Mesendoderm (in vitro differentiated cells): ENCODE measurements at regions not wholly inside any gene's neighbourhood (a gene's known extent, or its start where the extent isn't known, plus 50 kb on each side); places are given as distances from the start of the nearest gene placed in this dataset.

Experiments used
- DNase-seq: peaks from one replicate; pipeline ENCODE4 v3.0.0; 2013
- H2AK5ac ChIP-seq: 2 replicates; pipeline ENCODE4 v1.6.1; 2013; ENCODE audit warnings: low read length, inconsistent platforms
- H2BK120ac ChIP-seq: 2 replicates; pipeline ENCODE4 v1.6.1; 2013; ENCODE audit warnings: low read depth, mild to moderate bottlenecking, low read length, moderate library complexity, mixed read lengths
- H2BK15ac ChIP-seq: replicated peaks from 2 replicates; pipeline ENCODE4 v1.6.1; 2013; ENCODE audit warnings: low read depth, mild to moderate bottlenecking, moderate library complexity
- H2BK5ac ChIP-seq: 2 replicates; pipeline ENCODE4 v1.6.1; 2013; ENCODE audit warnings: low read length, inconsistent platforms
- H3K18ac ChIP-seq: 2 replicates; pipeline ENCODE4 v1.6.1; 2013; ENCODE audit warnings: mild to moderate bottlenecking, low read length, mixed read lengths
- H3K23ac ChIP-seq: one replicate; pipeline ENCODE4 v1.6.1; 2013; ENCODE audit warnings: low read length
- H3K27ac ChIP-seq: 2 replicates; pipeline ENCODE4 v1.5.1; 2013; ENCODE audit warnings: low read depth, mild to moderate bottlenecking, inconsistent platforms, low read length, moderate library complexity
- H3K27me3 ChIP-seq: 2 replicates; pipeline ENCODE4 v1.6.1; 2013; ENCODE audit warnings: low read length, control low read depth, mild to moderate bottlenecking, inconsistent platforms; ENCODE audit not compliant: insufficient read depth, poor library complexity
- H3K36me3 ChIP-seq: 2 replicates; pipeline ENCODE4 v1.6.1; 2013; ENCODE audit warnings: low read length, inconsistent platforms; ENCODE audit not compliant: control insufficient read depth, insufficient read depth
- H3K4ac ChIP-seq: one replicate; pipeline ENCODE4 v1.6.1; 2013; ENCODE audit warnings: low read depth, mild to moderate bottlenecking, low read length, moderate library complexity
- H3K4me1 ChIP-seq: 2 replicates; pipeline ENCODE4 v1.6.1; 2013; ENCODE audit warnings: low read depth, low read length, inconsistent platforms; ENCODE audit not compliant: control insufficient read depth
- H3K4me2 ChIP-seq: 2 replicates; pipeline ENCODE4 v1.6.1; 2013; ENCODE audit warnings: low read length
- H3K4me3 ChIP-seq: 2 replicates; pipeline ENCODE4 v1.5.1; 2013; ENCODE audit warnings: mild to moderate bottlenecking, low read length
- H3K56ac ChIP-seq: one replicate; pipeline ENCODE4 v1.6.1; 2013; ENCODE audit warnings: low read length
- H3K79me1 ChIP-seq: 2 replicates; pipeline ENCODE4 v1.6.1; 2013; ENCODE audit warnings: low read length, inconsistent platforms
- H3K79me2 ChIP-seq: 2 replicates; pipeline ENCODE4 v1.6.1; 2013; ENCODE audit warnings: mild to moderate bottlenecking, low read length; ENCODE audit not compliant: control insufficient read depth, insufficient read depth
- H3K9ac ChIP-seq: 2 replicates; pipeline ENCODE4 v1.6.1; 2013; ENCODE audit warnings: low read length, inconsistent platforms
- H4K5ac ChIP-seq: one replicate; pipeline ENCODE4 v1.6.1; 2013; ENCODE audit warnings: low read length
- H4K8ac ChIP-seq: one replicate; pipeline ENCODE4 v1.6.1; 2013; ENCODE audit warnings: low read depth, mild to moderate bottlenecking, control low read depth, low read length, moderate library complexity
- WGBS: extraction: QIAGEN DNeasy Blood & Tissue Kit; methylation state at CpG from one replicate; pipeline ENCODE4 v1.1.7; 2013; ENCODE audit warnings: low lambda C conversion rate, missing lambda C conversion rate; ENCODE audit not compliant: insufficient coverage; ENCODE audit errors: extremely low coverage; 5-methylcytosine and 5-hydroxymethylcytosine counted together

DNA sequence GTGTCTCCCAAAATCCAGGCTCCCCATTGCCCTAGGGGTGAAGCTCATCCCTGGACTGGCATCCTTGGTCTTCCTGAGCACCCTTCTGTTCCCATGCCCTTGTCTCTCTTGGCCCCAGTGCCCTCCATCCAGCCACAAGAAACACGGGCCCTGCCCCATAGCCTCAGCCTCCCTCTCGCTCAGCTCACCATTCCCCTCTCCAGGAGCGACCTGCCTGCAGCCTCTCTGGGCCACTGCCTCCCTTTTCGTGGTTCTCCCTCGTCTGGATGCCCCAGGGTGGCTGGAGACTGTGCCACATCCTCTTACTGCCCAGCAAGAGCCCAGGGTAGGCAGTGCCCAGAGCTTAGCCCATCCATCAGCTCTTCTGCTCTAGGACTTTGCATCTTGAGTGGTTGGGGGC, 532.1 kb downstream of the TBC1D22A start:
- no peak overlapping the region for H2AK5ac ChIP-seq
- WGBS, result no CpG with 5 or more reads among the region's 5 CpGs
- no peak overlapping the region for H3K18ac ChIP-seq
- H3K56ac ChIP-seq, result no peak overlapping the region
- H4K5ac ChIP-seq, result no peak overlapping the region
- H2BK120ac ChIP-seq, result no peak overlapping the region
- H3K79me2 ChIP-seq, result no peaks in the 10 kb centered on the region
- DNase-seq, result no peak
- H3K4ac ChIP-seq, result no peak overlapping the region
- no peaks in the 10 kb centered on the region for H3K27me3 ChIP-seq
- no peaks in the 10 kb centered on the region for H3K79me1 ChIP-seq
- H3K4me3 ChIP-seq, result no peak overlapping the region
- no peak overlapping the region for H2BK5ac ChIP-seq
- H3K27ac ChIP-seq, result no peak overlapping the region
- no peak overlapping the region for H3K9ac ChIP-seq
- no peaks in the 10 kb centered on the region for H3K4me1 ChIP-seq
- no peak overlapping the region for H3K23ac ChIP-seq
- H4K8ac ChIP-seq, result no peak overlapping the region
- H3K36me3 ChIP-seq, result no peaks in the 10 kb centered on the region
- H2BK15ac ChIP-seq, result no peak overlapping the region
- no peak overlapping the region for H3K4me2 ChIP-seq

DNA sequence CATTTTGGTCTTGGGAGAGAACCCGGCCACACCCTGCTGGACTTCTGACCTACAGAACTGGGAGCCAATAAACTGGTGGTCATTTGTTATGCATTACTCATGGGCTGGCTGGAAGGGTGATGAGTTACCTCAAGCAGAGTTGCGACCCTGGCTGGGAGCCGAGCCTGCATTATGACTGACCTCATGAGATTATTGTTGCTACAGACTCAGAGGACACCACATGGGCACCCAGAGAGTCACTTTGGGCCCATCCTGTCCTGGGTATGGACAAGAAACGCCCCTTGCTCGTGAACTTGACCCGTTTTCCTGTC, 531.7 kb downstream of the TBC1D22A start:
- Histone ChIP-seq H4K8ac (no peak overlapping the region), H3K4me3 (no peak overlapping the region), H3K9ac (no peak overlapping the region), H3K18ac (no peak overlapping the region), H3K27me3 (no peaks in the 10 kb centered on the region), H3K27ac (no peak overlapping the region), H3K79me2 (no peaks in the 10 kb centered on the region), H2BK15ac (no peak overlapping the region), H2BK120ac (no peak overlapping the region), H3K4ac (no peak overlapping the region), H2AK5ac (no peak overlapping the region), H3K36me3 (no peaks in the 10 kb centered on the region), H4K5ac (no peak overlapping the region), H3K4me2 (no peak overlapping the region), H2BK5ac (no peak overlapping the region), H3K4me1 (no peaks in the 10 kb centered on the region), H3K23ac (no peak overlapping the region), H3K79me1 (no peaks in the 10 kb centered on the region), H3K56ac (no peak overlapping the region)
- DNase-seq, result no peak
- WGBS, result no CpG with 5 or more reads among the region's 6 CpGs

DNA sequence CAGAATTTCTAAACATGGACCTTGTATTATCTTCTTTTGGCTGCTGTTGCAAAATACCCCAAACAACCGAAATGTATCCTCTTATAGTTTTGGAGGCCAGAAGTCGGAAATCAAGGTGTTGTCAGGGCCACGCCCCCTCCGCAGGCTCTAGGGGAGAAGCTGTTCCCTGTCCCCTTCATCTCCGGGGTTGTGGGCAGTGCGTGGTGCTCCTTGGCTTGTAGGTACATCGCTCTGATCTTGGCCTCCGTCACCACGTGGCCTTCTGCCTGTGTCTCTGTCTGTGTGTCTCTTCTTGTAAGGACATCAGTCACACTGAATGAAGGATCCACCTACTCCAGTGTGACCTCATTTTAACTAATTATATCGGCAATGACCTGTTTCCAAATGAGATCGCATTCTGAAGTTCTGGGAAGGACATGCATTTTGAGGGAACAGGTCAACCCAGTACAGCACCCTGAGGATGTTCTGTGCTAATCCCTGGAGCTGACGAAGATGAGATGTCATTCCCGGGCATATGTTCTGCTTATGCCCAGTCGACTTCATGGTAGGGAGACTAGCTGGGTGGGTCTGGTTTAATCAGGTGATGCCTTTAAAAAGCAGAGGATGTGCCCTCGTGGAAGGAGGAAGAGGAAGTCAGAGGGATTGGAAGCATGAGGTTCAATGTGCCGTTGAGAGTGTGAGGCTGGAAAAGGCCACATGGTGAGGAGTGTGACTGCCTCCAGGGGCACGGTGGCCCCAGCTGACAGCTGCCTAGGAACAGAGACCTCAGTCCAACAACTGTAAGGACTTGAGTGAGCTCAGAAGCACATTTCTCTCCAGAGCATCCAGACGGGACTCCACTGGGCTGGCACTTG, 531.1 kb downstream of the TBC1D22A start:
- H4K5ac ChIP-seq, result no peak overlapping the region
- no peak overlapping the region for H2BK5ac ChIP-seq
- peak overlapping the region; percentile 7 for H3K4me3 ChIP-seq
- no peak overlapping the region for H3K4me2 ChIP-seq
- H3K4ac ChIP-seq, result no peak overlapping the region
- no peak overlapping the region for H2BK15ac ChIP-seq
- H3K4me1 ChIP-seq, result no peaks in the 10 kb centered on the region
- H3K18ac ChIP-seq, result no peak overlapping the region
- WGBS, result no CpG with 5 or more reads among the region's 18 CpGs
- H3K79me1 ChIP-seq, result no peaks in the 10 kb centered on the region
- no peak overlapping the region for H3K9ac ChIP-seq
- no peak overlapping the region for H2AK5ac ChIP-seq
- H3K36me3 ChIP-seq, result no peaks in the 10 kb centered on the region
- no peak overlapping the region for H2BK120ac ChIP-seq
- no peak overlapping the region for H4K8ac ChIP-seq
- no peak for DNase-seq
- no peaks in the 10 kb centered on the region for H3K79me2 ChIP-seq
- H3K23ac ChIP-seq, result no peak overlapping the region
- no peak overlapping the region for H3K27ac ChIP-seq
- no peak overlapping the region for H3K56ac ChIP-seq
- no peaks in the 10 kb centered on the region for H3K27me3 ChIP-seq

DNA sequence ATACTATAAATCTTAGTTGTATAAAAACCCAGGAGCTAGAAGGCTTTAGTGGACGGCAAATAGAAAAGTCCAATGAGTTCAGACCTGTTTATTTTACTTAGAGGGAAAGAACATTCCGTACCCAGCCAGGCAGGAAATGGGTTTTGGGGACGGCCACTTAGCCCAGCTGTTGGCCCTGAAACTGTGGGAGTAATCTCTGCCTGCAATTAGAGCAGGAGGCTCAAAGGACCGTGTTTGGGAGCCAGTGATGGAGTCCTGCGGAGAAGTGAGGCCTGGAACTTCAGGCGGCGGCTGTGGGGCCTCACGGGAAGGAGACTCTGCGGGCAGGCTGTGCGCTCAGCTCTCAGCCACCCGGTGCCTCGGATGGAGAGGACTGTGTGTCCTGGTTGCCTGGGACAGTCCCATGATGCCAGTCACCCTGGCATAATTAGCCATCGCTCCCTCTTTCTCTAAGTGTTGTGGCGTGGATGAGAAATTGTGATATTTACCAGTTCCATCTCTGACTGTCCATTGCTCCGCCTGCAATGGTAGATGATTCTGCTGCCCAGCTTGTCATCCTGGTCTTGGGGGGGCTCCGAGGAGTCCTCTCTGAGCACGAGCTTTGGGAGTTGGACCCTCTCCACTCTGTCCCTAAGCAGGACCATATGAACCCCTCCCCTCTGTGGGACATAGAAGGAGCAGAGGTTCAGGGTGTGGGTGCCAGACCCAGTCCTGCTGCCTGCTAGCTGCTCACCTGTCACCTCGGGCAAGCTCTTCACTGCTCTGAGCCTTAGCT, 530.3 kb downstream of the TBC1D22A start:
- no CpG with 5 or more reads among the region's 18 CpGs for WGBS
- Histone ChIP-seq H3K79me2 (no peaks in the 10 kb centered on the region), H3K36me3 (no peaks in the 10 kb centered on the region), H3K56ac (no peak overlapping the region), H2BK120ac (no peak overlapping the region), H3K79me1 (no peaks in the 10 kb centered on the region), H3K4me1 (no peaks in the 10 kb centered on the region), H3K27ac (no peak overlapping the region), H3K18ac (no peak overlapping the region), H3K4me3 (no peak overlapping the region), H3K27me3 (no peaks in the 10 kb centered on the region), H3K9ac (no peak overlapping the region), H4K8ac (no peak overlapping the region), H3K4ac (no peak overlapping the region), H3K23ac (no peak overlapping the region), H2AK5ac (no peak overlapping the region), H2BK15ac (no peak overlapping the region), H3K4me2 (no peak overlapping the region), H4K5ac (no peak overlapping the region), H2BK5ac (no peak overlapping the region)
- DNase-seq, result no peak

DNA sequence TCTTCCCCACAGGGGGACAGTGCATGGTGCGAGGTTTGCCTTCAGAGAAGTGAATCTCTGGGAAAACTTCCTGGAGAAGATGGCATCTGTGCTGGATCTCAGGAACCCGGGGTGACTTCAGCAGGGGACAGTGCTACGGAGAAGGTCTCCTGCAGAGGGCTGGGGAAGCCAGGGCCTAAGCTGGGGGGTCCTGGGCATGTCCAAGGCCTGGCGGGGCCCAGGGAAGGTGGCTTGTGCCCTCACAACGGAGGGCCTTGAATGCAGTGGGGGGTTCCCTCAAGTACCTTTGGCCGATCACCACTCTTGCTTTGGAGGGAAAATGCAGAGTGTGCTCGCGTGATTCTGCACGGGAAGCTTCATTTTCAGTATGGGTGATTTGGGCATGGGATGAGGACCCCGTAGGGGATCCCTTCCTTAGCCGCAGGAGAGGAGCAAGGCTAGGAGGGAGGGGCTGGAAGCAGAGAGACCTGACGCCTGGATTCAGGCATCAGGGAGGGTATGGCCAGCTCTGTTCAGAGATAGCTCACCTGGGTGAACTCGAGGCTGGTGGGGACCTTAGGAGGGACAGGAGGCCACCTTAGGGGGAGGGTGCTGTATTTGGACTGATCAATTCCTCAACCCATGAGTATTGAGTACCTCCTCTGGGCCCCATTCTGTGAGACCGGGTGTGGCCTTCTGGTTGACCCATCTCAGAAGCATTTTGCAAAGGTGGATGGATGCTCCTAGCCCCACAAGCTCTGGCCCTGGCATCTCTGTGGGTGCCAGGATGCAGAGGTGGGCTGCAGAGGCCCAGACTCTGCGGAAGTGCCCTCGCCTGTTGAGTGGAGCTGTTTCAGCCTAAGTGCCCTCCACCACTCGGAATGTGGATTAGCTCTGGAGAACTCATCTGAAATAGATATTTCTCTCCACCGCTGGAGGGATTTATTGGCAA, 529.4 kb downstream of the TBC1D22A start:
- Histone ChIP-seq H4K8ac (no peak overlapping the region), H3K4me3 (no peak overlapping the region), H4K5ac (no peak overlapping the region), H3K4me1 (no peaks in the 10 kb centered on the region), H3K79me1 (no peaks in the 10 kb centered on the region), H3K23ac (no peak overlapping the region), H2AK5ac (no peak overlapping the region), H2BK15ac (no peak overlapping the region), H3K56ac (no peak overlapping the region), H3K36me3 (no peaks in the 10 kb centered on the region), H3K4ac (no peak overlapping the region), H2BK120ac (no peak overlapping the region), H3K27me3 (no peaks in the 10 kb centered on the region), H3K9ac (no peak overlapping the region), H3K79me2 (no peaks in the 10 kb centered on the region), H2BK5ac (no peak overlapping the region), H3K27ac (no peak overlapping the region), H3K18ac (no peak overlapping the region), H3K4me2 (no peak overlapping the region)
- no CpG with 5 or more reads among the region's 18 CpGs for WGBS
- DNase-seq, result no peak
